Heart right ventricle (tissue), 16 donors: ENCODE measurements at regions not wholly inside any gene's neighbourhood (a gene's known extent, or its start where the extent isn't known, plus 50 kb on each side); places are given as distances from the start of the nearest gene placed in this dataset.

ENCODE experiments used
- ATAC-seq, 8 donors: fragments of 200-7000 bp; cut with Tn5 transposase; one replicate each; pipeline ENCODE4 v1.9.1; 2020; ENCODE audit warnings: mild to moderate bottlenecking in 8 of 8, moderate library complexity in 8 of 8, moderate number of reproducible peaks in 1 of 8
- DNase-seq, 2 donors: peaks; one replicate each; pipeline ENCODE4 v3.0.0-alpha.2; 2020
- H3K27ac ChIP-seq, 10 donors: fragments of 200-600 bp; sonication (generic) in 2 of 10; one replicate each; pipeline versions ENCODE4 v1.5.0 to v1.8.0; 2020 to 2022; ENCODE audit warnings: mild to moderate bottlenecking in 3 of 10
- H3K27me3 ChIP-seq, 7 donors: fragments of 200-600 bp; one replicate each; pipeline ENCODE4 v1.8.0; 2021 to 2022; ENCODE audit warnings: mild to moderate bottlenecking in 2 of 7
- H3K36me3 ChIP-seq, 9 donors: fragments of 200-600 bp; sonication (generic) in 1 of 9; one replicate each; pipeline versions ENCODE4 v1.5.0 to v1.8.0; 2020 to 2022; ENCODE audit warnings: mild to moderate bottlenecking in 2 of 9
- H3K4me1 ChIP-seq, 9 donors: fragments of 200-600 bp; sonication (generic) in 1 of 9; one replicate each; pipeline versions ENCODE4 v1.5.0 to v1.8.0; 2020 to 2022; ENCODE audit warnings: mild to moderate bottlenecking in 4 of 9
- H3K4me3 ChIP-seq, 10 donors: fragments of 200-600 bp; sonication (generic) in 2 of 10; one replicate each; pipeline versions ENCODE4 v1.5.0 to v1.8.0; 2020 to 2022; ENCODE audit warnings: mild to moderate bottlenecking in 7 of 10, moderate library complexity in 2 of 10
- H3K9me3 ChIP-seq, 11 donors: fragments of 200-600 bp in 10 of 11; sonication (generic) in 2 of 11; one replicate each; pipeline versions ENCODE4 v1.5.0 to v1.8.0; 2013 to 2022; ENCODE audit warnings: mild to moderate bottlenecking in 2 of 11, control low read depth in 1 of 11, moderate library complexity in 1 of 11
- WGBS, 2 donors: extraction: QIAGEN DNeasy Blood & Tissue Kit; methylation state at CpG; one replicate each; pipeline ENCODE4 v1.1.7; 2013; ENCODE audit warnings: inconsistent platforms in 1 of 2; 5-methylcytosine and 5-hydroxymethylcytosine counted together
- intact Hi-C, 10 donors: fragments of 100-400 bp; cut with DNase I; formaldehyde crosslinking; loops; one replicate each; pipeline versions ENCODE4 v1.11.1 to v1.14.2; 2022
- TF ChIP-seq, protein P1 (sequence below), 9 donors: fragments of 200-600 bp; sonication (generic) in 2 of 9; IDR thresholded peaks; one replicate each; pipeline versions ENCODE4 v1.5.0 to v1.8.0; 2021 to 2022; ENCODE audit warnings: antibody characterized with exemption in 9 of 9, mild to moderate bottlenecking in 5 of 9, moderate library complexity in 1 of 9
- donor health status: Arrhythmogenic right ventricular cardiomyopathy.
- donor health status: ischemic (EF 13 %, LVEDD 7.1; RV severe dilation, severe dysfunction).
- donor health status: healthy with polysubstance abuse.
- donor health status: DM: no; HTN: yes; CAD: no.
- donor health status: DM: no; HTN: no; CAD: no.
- donor health status: ischemic (EF 25% LVEDD 6.9; RV normal size, moderate dysfunction).
- donor health status: ischemic (EF 25% LVEDD 5.7; RV mildly dilated, moderate dysfunction).
- donor health status: healthy.
- donor health status: DM: yes; HTN: yes; CAD: no.
- donor health status: Ischemic cardiomyopathy.
- donor health status: ischemic (EF 35%, LVEDD 5.7; RV mildly dilated, moderate dysfunction).
- donor health status: nonischemic (EF 11% LVEDD 7.7; RV severe dilation, severe dysfunction).
- donor health status: DM: yes; HTN: yes; CAD: no.
- donor health status: PGD.
- donor health status: ischemic (EF 29% LVEDD 5.4; RV normal size, mild dysfunction).
- donor health status: nonischemic (EF 23%, LVEDD 6.1; RV moderate dilation, normal function).

DNA sequence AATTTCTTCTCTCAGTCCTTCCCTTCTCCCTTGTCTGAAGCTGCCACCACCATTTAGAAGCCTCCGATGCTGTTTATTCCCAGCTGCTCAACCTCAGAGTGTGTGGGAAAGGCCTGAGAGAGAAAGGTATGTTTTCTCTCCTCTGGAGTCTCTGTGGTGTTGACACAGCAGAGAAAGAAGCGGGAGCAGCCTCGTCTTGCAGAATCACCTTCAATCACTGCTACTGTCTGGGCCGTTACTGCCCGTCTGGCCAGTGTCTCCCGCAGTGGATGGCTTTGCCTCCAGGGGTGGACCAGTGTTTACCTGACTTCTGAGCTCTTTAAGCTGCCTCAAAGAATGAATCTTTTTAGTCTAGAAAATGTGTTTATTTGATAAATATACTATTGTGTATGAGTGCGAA, 148.9 kb upstream of the FAM47C start:
- Histone ChIP-seq H3K27ac (no peak overlapping the region), H3K4me1 (no peaks in the 10 kb centered on the region), H3K9me3 (no peaks in the 10 kb centered on the region), H3K4me3 (no peak overlapping the region), H3K27me3 (peaks cover 0 to 35% (median 0%) of the 10 kb centered on the region in 7 donors), H3K36me3 (no peaks in the 10 kb centered on the region)
- ATAC-seq (no peak), DNase-seq (no peak)
- intact Hi-C loops: no loop called here
- WGBS, 2 donors: 71 to 72% methylated on average over 7 of the region's 7 CpGs
- TF ChIP-seq, protein P1, sequence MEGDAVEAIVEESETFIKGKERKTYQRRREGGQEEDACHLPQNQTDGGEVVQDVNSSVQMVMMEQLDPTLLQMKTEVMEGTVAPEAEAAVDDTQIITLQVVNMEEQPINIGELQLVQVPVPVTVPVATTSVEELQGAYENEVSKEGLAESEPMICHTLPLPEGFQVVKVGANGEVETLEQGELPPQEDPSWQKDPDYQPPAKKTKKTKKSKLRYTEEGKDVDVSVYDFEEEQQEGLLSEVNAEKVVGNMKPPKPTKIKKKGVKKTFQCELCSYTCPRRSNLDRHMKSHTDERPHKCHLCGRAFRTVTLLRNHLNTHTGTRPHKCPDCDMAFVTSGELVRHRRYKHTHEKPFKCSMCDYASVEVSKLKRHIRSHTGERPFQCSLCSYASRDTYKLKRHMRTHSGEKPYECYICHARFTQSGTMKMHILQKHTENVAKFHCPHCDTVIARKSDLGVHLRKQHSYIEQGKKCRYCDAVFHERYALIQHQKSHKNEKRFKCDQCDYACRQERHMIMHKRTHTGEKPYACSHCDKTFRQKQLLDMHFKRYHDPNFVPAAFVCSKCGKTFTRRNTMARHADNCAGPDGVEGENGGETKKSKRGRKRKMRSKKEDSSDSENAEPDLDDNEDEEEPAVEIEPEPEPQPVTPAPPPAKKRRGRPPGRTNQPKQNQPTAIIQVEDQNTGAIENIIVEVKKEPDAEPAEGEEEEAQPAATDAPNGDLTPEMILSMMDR (IDR thresholded peaks at IDR 0.05): no peak

DNA sequence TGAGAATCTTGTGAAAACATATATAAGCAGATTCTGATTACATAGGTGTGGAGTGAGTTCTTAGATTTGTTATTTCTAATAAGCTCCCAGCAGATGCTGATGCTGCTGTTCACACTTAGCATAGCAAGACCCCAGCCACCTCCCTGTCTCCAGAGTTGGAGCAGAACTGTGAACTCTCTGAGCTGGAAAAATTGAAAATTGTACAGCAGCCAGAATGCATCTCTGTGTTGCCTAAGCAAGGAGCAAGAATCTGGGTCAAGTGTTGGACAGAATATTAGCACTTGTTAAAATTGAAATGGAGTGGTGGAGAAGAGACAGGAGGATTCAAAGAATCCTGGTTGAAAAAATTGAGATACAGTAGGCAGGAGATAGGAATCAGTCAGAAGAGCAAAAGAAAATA, 146.6 kb upstream of the FAM47C start:
- DNase-seq: no peak
- intact Hi-C loops: loop anchor here in 2 of 10 donors (10.0 kb wide), 1 partner anchor 967 kb away; no protein-coding TSS in a partner anchor

DNA sequence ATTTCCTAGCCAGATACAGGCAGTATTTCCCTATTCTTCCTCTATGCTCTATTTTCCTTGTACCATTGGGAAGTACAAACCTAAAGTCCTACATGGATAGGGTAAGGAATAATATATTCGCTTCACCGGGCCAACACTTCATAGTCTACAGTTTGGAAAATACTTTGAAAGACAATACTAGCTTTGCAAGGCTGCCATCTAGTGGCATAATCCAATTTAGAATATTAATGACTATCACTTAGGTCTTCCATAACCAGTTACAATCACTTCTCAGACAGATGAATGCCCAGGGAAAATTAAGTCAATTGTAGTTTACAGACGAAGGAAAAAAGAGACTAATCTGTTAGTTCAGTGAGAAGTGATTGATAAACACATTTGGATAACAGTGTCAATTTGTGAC, 141.0 kb upstream of the FAM47C start:
- Histone ChIP-seq H3K4me1 (no peaks in the 10 kb centered on the region), H3K9me3 (no peaks in the 10 kb centered on the region), H3K27ac (no peak overlapping the region), H3K4me3 (no peak overlapping the region), H3K27me3 (peaks cover 0 to 30% (median 0%) of the 10 kb centered on the region in 7 donors), H3K36me3 (no peaks in the 10 kb centered on the region)
- no peak for DNase-seq
- ATAC-seq: peak in 1 of 8 donors; percentile 35
- 10 to 16% methylated on average over 3 of the region's 3 CpGs for WGBS, 2 donors
- intact Hi-C loops: loop anchor here in 3 of 10 donors (5.0 to 10.0 kb wide), 2 partner anchors 972 to 980 kb away; no protein-coding TSS in a partner anchor
- TF ChIP-seq, protein P1 (IDR thresholded peaks at IDR 0.05): peak in 8 of 9 donors; percentile 13 to 66 (median 58)

More for the DNA sequence above, 146.6 kb upstream of the FAM47C start:
- H3K27ac ChIP-seq: no peak overlapping the region
- no peaks in the 10 kb centered on the region for H3K36me3 ChIP-seq
- H3K4me3 ChIP-seq: no peak overlapping the region
- H3K9me3 ChIP-seq: no peaks in the 10 kb centered on the region
- no peaks in the 10 kb centered on the region for H3K4me1 ChIP-seq
- TF ChIP-seq, protein P1 (IDR thresholded peaks at IDR 0.05): no peak
- H3K27me3 ChIP-seq: peaks cover 0 to 27% (median 0%) of the 10 kb centered on the region in 7 donors
- ATAC-seq: no peak

DNA sequence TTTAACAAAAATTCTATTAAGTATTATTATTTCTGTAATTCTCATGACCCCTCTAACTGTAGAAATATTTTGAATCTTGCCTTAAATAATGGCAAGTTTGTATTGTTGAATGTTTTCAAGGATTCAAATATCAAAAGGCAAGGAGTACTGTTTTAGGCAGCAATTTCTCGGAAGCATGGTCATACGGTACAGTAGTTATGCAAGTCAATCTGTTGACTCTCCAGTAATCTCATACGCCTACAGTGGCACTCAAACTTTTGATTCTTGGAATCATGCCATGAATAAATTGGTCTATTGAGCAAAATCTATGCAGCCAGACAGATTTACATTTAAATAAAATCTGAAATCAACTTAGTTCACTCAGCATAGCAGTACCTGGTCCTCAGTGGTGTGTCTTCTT, 139.6 kb upstream of the FAM47C start:
- H3K4me3 ChIP-seq: no peak overlapping the region
- TF ChIP-seq, protein P1 (IDR thresholded peaks at IDR 0.05): no peak
- ATAC-seq (no peak), DNase-seq (no peak)
- no peaks in the 10 kb centered on the region for H3K4me1 ChIP-seq
- peaks cover 0 to 34% (median 0%) of the 10 kb centered on the region in 7 donors for H3K27me3 ChIP-seq
- H3K27ac ChIP-seq: no peak overlapping the region
- H3K36me3 ChIP-seq: no peaks in the 10 kb centered on the region
- H3K9me3 ChIP-seq: no peaks in the 10 kb centered on the region
- WGBS, 2 donors: 59 to 72% methylated on average over 3 of the region's 3 CpGs
- intact Hi-C loops: loop anchor here in 3 of 10 donors (5.0 to 10.0 kb wide), 2 partner anchors 974 to 981 kb away; no protein-coding TSS in a partner anchor
